Caki2 (cell line): ENCODE measurements at regions not wholly inside any gene's neighbourhood (a gene's known extent, or its start where the extent isn't known, plus 50 kb on each side); places are given as distances from the start of the nearest gene placed in this dataset.

ENCODE experiments used
- DNase-seq: peaks from one replicate; pipeline ENCODE4 v3.0.0-alpha.2; 2015; ENCODE audit warnings: low read depth
- in situ Hi-C: cut with HindIII; loops from 2 replicates; pipeline ENCODE4 v1.10.0; 2016; ENCODE audit warnings: low sequenced_read_pairs, low pct_unique_long_range_greater_than_20kb, mixed read lengths

DNA sequence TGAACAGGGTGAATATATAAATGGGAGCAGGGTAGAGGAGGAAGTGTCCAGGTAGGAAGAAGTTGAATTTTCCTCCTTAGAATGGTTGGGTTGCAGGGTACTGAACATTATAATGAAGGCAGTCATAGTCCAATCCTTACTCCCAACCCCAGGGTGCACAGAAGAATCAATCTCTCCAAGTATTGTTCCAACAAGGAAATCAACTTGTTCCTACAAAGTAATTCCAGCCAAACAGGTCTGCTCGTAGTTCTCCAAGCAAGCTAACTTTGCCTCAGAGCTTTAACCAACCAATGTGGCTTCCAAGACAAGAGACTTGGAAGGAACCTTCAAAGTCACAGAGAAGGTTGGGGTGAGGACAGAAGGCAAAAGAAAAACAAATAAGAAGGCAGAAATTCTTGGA lies 527.2 kb downstream of the MED13L start:
- in situ Hi-C loops = no loop called here

DNA sequence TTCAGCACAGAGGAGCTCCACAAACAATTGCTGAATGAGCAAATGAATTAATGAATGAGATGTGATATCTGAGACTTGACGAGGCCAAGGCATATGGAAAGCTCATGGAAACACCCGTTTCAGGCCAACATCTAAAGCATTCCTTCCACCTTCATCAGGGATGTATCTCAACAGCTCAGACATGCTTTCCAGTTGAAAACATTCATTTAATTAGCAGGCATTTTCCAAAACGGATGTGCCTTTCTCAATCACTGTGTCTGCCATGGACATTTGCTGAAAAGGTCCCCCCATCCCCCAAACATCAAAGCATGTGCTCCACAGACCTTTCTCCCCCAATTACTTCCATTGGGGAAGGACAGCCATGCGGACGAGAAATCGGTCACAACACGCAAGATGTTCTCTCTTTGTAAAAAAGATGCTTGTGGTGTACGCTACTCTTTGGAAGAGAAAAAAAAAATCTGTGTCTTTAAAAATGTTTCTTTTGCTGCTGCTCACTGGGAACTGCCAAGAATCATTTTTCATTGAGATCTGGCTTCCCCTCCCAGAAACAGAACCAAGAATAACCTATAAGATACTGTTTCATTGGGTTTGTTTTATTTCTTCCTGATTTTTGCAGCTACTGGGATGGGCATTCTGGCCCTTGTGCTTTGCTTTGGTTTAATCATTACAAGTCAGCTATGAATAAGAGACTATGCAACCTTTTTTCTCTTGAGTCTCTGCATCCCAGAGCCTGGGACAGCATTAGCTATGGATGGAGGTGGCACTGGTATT lies 528.2 kb downstream of the MED13L start:
- DNase-seq = no peak
- in situ Hi-C loops = no loop called here

More for the DNA sequence above, 527.2 kb downstream of the MED13L start:
- DNase-seq = no peak

DNA sequence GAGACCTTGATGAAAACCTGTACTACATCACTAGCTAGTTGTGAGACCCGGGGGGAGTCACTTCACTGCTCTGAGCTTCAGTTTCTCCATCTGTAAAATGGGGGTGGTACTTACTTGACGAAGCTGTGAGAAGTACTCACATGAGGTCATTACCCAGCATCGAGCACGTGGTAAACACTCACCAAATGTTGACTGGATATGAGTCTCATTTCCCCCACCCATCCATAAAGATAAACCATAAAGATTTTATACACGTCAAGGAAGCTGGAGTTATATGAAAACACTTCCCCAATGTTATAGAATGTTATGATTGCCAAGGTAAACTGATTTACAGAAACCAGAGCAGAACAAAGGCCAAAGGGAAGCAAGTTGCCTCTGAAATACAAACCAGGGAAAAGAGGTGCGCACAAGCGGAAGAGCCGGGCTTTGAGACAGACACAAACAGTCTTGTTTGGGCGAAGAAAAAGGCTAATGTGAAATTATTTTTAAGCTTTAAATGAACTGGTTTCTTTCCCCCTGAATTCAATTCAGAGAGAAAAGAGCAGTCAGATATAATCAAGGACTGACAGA lies 536.8 kb downstream of the MED13L start:
- DNase-seq = no peak
- in situ Hi-C loops = no loop called here

DNA sequence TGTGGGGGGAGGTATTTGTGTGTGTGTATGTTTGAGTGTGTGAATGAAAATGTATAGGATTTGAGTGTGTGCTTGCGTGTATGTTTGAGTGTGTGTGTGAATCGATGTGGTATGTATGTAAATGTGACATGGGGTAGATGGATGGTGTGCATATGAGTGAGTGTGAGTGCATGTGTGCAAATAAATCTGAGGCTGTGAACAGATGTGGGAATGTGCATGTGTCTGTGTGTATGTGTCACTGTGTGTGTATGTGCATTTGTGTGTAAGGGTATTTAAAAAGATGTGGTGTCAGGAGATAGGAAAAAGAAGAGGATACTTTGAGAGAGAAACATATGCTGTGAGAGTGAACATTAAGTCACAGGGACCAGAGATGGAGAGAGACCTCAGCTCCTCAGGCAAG lies 539.6 kb downstream of the MED13L start:
- in situ Hi-C loops = no loop called here
- DNase-seq = no peak

DNA sequence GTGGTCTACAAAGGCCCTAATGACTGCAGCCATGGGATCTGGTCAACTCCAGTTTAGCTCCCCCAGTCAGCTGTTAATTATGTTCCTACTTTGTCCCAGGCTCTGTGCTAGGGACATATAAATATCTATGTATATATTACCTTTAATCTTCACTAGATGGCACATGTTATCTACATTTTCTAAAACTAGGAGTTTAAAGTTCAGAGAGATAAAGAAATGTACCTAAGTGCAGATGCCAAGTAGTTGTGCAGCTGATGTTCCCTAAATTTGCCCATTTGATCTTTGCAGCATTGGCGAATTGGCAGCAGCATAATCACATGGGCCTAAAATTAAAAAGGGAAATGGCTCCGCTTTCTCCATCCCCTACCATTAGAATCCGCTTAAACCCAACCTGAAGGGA lies 541.1 kb downstream of the MED13L start:
- in situ Hi-C loops = no loop called here
- no peak for DNase-seq

DNA sequence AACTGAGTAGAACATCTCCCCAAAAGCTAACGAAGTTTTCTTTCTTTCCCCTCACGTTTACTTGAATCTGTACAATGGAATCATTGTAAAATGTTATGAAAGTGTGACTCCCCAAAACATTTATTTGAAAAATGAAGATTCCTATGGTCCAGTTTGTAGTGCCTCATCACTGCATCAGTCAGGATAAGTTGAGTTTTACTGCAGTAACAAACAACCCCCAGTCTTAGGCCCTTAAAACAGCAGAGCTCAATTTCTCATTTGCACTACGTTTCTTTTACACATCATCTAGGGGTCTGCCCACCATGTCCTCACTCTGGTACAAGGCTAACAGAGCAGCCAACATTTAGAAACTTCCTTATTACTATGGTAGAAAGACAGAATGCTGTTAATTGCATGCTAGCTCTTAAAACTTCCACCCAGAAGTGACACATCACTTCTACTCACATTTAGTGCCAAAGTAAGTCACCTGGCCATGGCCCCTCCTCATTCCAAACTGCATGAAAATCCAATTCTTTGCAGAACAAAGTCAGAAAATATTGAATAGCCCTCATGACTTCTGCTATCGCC lies 546.4 kb downstream of the MED13L start:
- DNase-seq = no peak
- in situ Hi-C loops = no loop called here

DNA sequence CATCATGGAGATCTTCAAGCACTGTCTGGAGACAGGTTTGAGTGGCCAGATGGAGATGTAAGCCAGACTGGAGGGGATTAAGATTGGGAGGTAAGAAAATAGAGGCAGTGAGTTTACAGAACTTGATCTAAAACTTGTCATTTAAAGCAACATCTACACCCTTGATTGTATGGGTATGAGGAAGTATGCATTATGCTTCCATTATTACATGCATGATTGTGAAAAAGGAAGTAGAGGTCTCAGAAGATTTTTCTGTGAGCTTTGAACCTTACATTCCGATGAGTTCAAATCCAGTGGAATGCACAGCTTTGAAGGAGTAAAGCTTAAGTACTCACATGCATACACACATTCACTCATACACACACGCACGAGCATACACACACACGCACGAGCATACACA lies 550.8 kb downstream of the MED13L start:
- no peak for DNase-seq
- in situ Hi-C loops = no loop called here

DNA sequence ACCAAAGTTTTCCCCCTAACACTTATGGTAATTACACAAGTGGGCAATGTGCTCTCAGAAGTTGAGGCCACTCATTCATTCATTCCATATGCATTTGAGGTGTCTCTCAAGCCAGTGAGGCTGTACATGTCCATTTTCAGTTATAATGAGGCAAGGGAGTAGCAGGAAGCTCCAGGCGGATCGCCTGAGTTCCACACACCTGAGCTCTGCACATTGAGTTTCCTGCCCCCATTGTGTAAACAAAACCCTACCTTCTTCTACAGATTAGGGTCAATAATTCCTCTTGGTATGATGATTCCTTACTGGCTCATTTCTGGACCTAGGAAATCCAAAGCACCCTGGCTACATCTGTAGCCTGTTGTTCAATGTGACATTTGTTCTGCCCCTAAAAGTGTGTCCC lies 555.3 kb downstream of the MED13L start:
- DNase-seq = no peak
- in situ Hi-C loops = no loop called here

DNA sequence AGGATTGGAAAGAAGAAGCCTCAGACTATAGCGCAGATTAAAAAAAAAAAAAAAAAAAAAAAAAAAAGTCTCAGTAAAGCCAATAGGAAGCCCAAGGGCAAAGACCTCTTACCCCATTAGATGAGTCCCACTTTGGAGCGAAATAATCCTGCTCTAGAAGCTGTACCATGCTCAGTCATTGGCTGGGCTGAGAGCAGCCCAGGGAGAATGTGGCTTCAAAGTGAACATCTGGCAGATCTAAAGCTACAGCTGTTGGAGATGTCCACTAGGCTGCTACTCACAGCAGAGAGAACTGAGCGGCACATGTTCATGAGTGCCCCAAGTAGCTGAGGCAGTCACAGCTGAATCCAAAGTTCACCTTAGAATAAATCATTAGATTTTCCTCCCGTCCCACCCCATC lies 560.9 kb downstream of the MED13L start:
- DNase-seq = no peak
- in situ Hi-C loops = no loop called here

DNA sequence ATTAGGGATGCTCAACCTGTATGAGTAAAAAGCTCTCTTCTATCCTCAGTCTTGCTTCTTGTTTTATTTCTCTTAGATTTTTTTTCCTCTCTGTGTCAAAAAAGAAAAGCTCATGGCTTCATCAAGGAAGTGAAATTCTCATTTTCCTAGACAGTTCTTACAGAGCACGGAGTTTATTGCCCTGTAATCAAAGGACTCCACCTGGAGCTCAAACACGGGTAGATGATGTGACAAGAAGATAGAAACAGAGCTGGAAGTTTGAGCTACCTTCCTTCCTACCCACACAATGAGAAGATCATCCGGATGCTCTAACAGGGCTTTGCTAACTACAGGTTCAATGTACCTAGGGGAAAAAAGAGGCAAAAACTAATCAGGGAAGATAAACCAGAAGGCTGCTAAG lies 564.8 kb downstream of the MED13L start:
- in situ Hi-C loops = no loop called here

DNA sequence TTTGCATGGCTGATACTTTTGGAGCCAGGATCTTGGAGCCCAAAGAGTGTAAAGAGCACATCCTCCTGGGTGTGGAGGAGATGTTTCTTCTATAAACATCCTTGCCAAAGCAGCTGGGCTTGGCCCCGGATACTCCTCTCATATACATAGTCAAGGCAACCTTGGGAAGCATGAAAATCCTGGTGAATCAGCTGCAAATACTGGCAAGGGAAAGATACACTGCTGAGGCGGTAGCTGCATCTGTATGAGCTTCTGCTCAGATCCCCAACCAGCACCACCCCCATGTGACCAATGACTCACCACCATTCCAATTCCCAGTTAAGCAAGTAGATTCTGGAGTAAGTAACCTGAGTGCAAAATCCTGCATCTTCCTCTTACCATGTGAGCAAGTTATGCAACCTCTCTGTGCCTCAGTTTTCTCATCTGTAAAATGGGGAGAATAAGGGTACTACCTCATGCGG lies 567.4 kb downstream of the MED13L start:
- in situ Hi-C loops = no loop called here
- DNase-seq = no peak

More for the DNA sequence above, 564.8 kb downstream of the MED13L start:
- no peak for DNase-seq

DNA sequence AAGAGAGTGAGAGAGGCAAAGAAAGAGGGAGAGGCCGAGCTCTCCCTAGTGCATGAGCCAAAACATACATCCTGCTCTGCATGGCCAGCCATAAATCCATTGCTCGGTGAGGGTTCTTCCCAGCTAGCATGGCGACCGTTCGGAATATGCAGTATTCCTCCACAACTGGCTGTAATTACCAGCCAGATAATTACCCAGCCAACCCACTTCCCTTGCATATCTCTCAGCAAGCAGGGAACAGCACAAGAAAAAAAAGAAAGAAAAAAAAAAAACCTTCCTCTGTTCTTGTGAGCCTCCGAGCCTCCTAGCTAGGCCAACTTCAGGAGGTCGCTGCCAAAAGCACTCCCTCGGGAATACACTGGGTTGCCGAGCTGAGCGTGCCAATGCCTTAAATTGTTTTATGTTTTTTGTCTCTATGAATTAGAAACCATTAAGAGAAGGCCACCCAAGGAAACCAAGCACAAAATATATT lies 567.9 kb downstream of the MED13L start:
- in situ Hi-C loops = no loop called here
- no peak for DNase-seq

DNA sequence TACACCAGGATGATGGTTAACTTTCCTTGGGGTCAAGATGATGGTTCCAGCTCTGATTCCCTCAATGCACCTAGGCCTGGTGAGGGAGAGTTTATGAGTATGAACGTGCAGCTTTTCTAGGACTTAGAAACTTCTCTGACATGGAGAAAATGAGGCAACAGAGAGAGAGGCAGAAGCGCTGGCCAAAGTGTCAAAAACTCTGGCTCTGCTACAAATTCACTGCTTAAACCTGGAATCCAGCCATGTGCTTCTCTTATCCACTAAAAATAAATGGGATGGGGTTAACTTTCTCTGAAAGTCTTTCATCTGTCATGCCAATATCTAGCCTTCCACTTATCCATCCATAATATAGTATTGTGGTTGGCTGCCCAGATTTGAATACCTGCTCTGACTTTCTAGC lies 568.7 kb downstream of the MED13L start:
- in situ Hi-C loops = no loop called here
- DNase-seq = no peak

DNA sequence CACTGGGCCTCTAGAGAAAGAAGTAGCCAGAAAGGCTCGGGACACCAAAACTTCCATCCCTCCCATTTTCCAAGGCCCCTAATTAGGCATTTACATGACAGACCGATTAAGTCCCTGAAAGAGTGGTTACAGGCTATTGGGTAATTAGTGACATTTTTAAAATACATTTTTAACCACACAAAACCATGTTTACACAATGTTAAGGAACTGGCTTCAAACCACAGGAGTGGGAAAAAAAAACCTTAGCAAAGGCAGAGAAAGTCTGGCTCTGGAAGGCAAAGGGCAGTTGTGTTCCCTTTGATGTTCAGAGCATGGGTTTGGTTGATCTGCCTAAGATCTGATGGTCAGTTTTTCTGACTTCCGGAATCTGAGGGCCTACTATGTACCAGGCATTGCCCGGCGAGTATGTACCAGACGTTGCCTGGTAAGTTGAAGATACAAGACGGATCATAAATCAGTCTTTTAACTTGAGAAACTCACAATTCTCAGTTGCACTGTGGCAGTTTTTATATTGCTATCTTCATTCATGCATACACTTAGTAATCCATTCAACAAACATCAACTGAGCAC lies 576.5 kb downstream of the MED13L start:
- in situ Hi-C loops = no loop called here
- DNase-seq = no peak

DNA sequence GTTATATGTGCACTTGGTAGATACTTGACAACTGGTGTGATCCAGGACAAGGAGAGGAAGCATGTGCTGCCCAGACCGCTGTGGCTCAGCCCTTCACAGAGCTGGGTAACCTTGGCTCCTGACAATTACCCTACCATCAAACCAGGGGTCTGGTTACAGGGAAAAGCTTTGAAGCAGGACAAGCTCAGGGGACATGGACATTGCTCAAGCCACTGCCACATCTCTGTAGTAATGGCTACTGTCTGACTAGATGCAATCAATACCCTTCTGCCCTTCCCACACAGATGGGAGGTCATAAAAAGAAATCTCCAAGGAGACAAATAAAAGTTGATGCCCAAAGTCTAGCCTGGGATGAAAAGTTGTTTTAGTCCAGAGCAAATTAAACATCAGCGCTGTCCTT lies 577.4 kb downstream of the MED13L start:
- in situ Hi-C loops = no loop called here
- DNase-seq = no peak

DNA sequence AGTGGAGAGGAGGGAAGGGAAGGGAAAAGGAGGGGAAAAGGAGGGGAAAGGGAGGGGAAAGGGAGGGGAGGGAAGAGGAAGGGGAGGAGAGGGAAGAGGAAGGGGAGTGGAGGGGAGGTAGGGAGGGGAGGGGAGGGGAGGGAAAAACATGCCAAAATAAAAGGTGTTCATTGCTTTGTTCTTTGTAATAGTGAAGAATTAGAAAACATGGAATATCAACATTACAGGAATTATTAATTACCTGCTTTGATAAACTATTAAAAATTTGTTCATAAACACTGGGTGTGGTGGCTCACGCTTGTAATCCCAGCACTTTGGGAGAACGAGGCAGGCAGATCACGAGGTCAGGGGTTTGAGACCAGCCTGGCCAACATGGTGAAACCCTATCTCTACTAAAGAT lies 579.2 kb downstream of the MED13L start:
- no peak for DNase-seq
- in situ Hi-C loops = no loop called here

DNA sequence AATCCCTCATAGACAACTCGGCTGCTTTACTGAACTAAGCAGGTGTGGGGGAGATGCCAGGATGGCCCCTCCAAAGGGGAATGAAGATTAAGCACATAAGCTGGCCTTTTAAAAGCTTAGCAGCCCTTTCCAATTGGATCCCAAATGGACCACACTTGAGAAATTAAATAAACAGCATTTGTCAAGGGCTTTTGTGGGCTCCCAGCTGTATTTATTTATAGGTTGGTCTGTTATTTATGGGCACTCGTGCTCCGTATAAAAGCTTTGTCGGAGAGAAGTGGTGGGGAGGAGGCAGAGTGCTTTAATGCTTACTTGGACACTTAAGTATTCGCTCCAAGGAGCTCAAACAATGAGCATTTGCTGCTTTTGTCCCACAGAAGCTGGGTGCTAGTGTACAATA lies 580.2 kb downstream of the MED13L start:
- in situ Hi-C loops = no loop called here
- DNase-seq = no peak

DNA sequence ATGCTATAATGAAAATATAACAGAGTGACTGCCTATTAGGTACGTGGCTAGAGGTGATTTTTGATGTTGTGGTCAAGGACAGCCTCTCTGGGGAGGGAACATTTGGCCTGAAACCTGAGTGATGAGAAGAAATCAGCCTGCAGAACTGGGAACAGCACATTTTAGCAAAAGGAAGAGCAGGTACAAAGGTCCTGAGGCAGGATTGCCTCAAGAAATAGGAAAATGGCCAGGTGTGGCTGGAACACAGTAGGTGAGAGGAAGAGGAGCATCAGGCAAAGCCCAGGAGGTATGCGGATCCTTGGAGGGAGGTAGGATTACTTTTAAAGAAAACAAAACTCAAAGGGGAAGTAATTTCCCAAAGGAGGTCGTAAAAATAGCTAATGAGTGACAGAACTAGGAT lies 582.9 kb downstream of the MED13L start:
- no peak for DNase-seq

DNA sequence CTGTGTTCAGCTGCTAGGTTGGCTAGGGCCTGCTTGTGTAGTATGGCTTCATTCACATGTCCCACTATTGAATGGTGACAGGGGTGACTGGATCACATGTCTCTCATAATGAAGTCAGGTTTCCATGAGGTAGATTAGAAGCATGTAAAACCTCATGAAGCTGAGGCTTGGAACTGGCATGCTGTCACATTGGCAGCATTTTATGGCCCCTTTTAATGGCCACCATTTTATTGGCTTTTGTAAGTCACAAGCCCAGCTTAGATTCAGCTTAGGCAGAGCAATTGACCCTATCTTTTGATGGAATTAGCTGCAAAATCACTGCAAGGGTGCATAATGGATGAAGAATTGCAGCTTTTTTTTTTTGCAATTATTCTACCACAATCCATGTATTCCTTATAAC lies 583.5 kb downstream of the MED13L start:
- in situ Hi-C loops = no loop called here
- DNase-seq = no peak

More for the DNA sequence above, 582.9 kb downstream of the MED13L start:
- in situ Hi-C loops = no loop called here
